HG02759 (cell line): ENCODE measurements at regions not wholly inside any gene's neighbourhood (a gene's known extent, or its start where the extent isn't known, plus 50 kb on each side); places are given as distances from the start of the nearest gene placed in this dataset.

ENCODE experiments used
- ATAC-seq: cut with Tn5 transposase; IDR thresholded peaks from one replicate; pipeline ENCODE4 v1.9.1; 2021; ENCODE audit warnings: mild to moderate bottlenecking, moderate library complexity; ENCODE audit not compliant: unreplicated experiment

DNA sequence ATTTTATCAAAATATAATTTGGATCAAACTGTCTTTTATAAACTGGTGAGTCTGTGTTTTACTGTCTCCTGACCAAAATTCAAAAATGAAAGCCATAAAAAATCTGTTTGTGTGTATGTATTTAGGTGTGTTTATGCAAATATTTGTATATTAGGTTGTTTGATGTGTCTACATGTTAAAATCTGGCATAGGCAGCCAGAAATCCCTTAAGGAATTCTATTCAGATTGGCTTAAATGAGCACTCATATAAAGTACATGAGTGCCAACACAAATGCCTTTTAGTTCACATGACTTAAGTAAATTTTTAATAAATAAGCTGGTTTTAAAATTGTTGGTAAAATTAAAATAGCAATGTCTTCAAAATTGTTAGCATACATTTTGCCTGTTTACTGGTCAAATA is 133.3 kb upstream of the GUCY1A2 start:
- no peak for ATAC-seq

DNA sequence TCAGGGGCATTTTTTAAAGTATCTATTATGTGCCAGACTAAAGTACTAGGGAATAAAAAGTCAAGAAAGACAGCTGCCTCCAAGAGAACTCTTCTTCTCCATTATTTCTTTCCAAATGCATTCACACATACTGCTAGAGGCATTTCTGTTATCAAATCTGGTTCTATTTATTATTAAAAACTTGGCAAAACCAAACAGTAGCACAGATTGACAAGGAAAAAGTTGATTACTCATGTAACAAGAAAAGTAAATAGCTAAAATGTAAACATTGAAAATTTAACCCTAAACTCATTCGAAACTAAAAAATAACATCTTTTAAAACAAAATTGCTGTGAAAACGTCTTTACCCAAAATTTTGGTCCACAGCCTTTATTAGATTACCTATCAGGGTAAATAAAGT is 132.9 kb upstream of the GUCY1A2 start:
- no peak for ATAC-seq

DNA sequence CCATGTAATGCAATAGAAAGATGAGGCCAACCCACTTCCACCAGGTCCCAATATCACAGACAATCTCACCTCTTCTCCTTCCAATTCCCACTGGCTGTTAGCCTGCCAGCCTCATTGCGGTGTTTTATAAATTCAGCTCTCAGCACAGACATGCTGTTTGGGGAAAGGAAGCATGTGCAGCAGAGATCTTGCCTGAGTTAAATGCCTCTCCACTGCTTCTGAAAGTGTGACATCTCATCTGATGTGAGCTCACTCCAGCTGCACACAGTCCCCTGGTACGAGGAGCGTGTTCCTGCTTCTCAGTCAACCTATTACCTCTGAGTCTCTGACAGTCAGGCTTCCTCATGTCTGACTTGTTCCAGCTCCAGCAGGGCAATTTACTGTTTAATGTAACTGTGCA is 122.7 kb upstream of the GUCY1A2 start:
- ATAC-seq: no peak

DNA sequence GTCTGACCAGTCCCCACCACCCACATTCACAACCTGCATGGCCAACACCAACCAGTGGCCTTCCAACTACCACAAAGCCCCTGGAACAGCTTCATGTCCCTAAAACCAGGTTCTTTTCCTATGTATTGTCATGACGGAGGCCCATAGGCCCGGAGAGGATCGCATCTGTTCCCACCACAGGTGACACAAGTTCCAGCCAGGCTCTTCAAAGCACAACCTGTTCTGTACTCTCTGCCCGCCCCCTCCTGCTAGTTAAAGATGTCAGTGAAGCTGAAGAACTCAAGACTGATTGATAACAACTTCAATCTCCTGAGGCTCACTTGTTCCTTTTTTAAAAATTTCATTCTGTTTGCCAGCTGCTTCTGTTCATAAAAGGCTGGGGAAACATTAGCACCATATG is 121.1 kb upstream of the GUCY1A2 start:
- ATAC-seq: no peak

DNA sequence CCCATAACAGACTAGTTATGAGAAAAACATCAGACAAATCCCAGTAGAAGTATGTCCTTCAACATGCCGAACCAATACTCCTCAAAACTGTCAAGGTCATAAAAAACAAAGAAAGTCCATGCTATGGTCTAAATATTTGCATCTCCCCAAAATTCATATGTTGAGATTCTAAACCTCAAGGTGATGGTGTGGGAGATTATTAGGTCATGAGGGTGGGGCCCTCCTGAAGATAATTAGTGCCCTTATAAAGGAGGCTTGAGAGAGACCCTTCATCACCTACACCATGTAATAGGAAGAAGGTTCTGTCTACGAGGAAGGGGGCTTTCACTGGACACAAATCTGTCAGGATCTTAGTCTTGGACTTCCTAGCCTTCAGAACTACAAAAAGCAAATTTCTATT is 118.6 kb upstream of the GUCY1A2 start:
- ATAC-seq: no peak

DNA sequence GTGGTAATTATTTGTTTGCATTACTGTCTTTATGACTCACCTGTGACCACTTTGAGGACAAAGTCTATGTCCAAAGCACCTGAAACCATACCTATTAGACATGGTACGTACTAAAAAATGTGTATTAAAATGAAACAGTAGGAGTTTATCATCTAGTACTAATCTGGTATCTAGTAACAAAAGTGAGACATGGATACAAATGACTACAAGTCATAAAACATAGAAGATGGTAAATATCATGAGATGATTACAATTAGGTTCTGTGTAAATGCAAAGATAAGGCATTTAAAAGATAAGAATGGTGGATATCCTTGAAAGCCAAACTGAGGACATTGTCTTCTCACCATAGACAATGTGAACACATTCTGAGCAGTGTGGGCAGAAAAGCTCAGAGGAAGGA is 113.5 kb upstream of the GUCY1A2 start:
- ATAC-seq: no peak

DNA sequence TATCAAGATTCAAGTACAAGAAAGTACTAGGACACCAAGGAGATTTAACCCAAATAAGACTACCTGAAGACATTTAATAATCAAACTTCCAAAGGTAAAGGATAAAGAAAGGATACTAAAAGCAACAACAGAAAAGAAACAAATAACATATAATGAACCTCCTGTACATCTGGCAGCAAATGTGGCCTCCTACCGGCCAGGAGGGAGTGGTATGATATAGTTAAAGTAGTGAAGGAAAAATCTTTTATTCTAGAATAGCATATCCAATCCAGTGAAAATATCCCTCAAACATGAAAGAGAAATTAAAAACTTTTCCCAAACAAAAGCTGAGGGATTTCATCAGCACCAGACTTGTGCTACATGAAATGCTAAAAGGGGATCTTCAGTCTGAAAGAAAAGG is 104.7 kb upstream of the GUCY1A2 start:
- ATAC-seq: no peak

DNA sequence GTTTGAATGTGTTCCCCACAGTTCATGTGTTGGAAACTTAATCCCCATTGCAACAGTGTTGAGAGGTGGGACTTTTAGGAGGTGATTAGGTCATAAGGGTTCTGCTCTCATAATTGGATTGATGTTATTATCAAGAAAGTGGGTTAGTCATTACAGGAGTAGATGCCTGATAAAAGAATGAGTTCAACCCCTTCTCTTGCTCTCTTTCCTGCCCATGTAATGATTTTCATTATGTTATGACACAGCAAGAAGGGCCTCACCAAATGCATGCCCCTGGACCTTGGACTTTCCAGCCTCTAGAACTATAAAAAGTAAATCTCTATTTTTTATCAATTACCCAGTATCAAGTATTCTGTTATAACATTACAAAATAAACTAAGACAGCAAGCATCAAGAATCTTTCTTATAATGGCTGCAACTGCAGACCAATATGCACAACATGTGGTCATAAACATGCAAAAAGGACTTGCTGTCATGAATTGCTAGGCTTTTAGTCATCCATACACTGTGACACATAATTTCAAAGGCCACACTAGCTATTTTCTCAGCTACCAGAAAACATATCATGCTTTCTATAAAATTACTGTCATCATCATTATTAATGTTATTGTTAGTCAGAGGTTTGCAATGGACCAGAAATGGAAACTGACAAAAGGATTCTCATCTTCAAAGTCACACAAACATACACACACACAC is 99.9 kb upstream of the GUCY1A2 start:
- ATAC-seq: no peak

DNA sequence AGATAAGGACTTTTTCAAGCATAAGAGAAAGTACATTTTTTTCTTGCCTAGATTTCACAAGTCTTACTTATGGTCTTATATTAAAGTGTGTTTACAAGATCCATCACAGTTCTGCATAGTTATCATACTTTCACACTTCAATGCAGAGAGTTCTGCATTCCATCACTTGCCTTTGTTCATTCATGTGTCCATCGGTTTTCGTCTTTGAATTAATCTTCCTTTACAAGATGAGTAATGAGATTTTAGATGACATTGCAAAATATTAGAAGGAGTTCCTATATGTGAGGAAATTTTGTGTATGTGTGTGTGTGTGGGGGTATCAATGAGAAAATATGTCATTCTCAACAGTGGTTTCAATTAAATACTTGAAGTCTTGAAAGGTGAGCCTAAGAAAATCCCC is 98.1 kb upstream of the GUCY1A2 start:
- ATAC-seq: no peak

DNA sequence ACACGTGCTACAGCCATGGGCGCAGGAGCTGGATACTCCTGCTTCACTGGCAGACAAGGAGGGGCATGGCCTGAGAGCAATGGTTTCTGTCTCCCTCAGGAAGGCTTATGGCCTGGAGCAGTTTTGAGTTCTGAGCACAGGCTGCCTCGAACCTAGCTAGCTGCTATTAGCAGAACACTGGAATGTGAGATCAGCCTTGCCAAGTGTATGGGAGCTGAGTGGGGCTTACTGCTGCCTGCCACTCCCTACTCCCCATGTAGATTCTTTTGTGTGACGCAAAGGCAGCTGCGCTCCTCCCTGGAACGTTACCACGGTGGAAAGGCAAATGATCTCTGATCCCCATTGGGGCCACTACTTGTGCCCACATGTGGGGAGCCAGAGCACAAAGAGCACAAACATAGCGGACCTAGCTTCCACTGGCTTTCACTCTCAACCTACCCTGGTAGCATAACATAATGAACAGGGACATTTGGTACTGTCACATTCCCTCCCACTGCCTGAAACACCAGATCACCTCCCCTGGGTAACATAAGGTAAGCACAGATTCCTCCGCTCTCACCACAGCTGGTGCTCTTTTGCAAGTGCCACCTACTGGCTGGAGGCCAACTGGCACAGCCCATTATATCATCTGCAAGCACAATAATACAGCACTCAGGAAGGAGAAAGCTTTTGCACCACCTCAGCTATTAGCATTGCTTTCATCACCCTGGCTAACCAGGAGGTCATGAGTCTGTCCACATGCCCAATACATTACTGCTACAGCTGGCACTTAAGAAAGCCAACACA is 84.6 kb upstream of the GUCY1A2 start:
- ATAC-seq: no peak

DNA sequence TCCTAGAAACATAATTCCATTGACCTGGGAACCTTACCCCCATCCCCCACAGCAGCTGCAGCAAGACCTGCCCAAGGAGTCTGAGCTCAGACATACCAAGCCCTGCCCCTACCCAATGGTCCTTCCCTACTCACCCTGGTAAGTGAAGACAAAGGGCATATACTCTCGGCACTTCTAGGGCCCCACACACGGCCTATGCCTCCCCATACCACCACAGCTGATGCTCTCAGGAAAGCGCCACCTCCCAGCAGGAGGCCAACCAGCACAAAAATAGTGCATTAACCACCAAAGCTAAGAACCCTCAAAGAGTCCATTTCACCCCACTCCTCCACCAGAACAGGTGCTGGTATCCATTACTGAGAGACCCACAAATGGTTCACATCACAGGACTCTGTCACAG is 74.4 kb upstream of the GUCY1A2 start:
- ATAC-seq: no peak

DNA sequence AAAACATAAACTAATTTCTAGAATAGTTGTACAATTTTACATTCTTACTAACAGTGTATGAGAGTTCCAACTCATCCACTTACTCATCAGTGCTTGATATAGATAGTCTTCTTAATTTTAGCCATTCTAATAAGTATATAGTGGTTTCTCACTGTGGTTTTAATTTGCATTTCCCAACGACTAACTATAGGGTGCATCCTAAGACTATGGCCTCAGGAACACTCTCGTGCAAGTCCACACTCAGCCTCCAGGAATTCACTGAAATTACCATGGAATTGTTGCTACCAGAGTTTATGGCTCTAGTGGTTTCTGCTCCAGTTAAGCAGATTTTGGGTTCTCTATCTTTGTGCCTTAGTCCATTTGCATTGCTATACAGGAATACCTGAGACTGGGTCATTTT is 60.1 kb upstream of the GUCY1A2 start:
- ATAC-seq: no peak

DNA sequence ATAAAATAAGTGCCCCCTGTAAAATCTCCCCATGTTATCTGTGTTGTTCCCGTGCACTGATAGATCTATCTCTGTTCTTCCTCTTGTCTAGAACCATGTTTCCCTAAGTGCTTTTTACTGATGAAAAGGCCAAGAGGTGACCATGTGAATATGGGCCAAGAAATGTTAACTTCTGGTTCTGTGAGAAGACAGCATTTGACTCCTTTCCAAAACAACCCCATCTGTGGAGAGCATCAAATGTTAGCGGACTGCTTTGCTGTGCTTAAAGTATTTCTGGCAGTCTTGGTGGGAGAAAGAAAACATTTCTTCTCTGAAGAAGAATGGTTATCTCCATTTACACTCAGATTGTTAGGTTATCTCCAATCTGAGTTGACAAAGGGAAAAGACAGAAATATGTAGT is 58.6 kb upstream of the GUCY1A2 start:
- no peak for ATAC-seq

DNA sequence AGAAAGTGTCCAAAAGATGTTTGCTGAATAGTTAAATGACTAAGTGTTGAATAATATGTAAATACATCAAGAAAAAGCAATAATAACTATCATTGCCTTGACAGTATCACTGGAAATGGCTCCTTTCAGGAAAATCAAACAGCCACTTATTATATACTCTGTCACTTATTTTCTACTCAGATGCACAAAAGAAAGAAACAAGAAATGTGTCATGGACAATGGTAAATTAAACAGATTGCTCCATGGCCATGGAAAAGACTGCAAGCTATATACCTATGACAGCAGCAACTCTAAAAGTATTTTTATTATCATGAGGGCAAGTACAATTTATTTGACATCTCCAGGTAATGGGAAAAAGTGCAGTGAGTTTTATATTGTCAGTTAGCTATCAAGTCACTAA is 52.9 kb upstream of the GUCY1A2 start:
- no peak for ATAC-seq
